ENCODE measurements at regions not wholly inside any gene's neighbourhood (a gene's known extent, or its start where the extent isn't known, plus 50 kb on each side); places are given as distances from the start of the nearest gene placed in this dataset.

- TF ChIP-seq NR2C2 (CRISPR knock-in tag; IDR thresholded peaks at IDR 0.05; ENCODE audit: borderline replicate concordance) (no peak), CTCF (CRISPR knock-in tag; IDR thresholded peaks at IDR 0.05) (0 out of 2 replicates have a peak, but pooled peaks have one; percentile 4), TBP (CRISPR knock-in tag; IDR thresholded peaks at IDR 0.05) (no peak), POLR2AphosphoS5 (IDR thresholded peaks at IDR 0.05; ENCODE audit: low read depth, low read length) (0 out of 2 replicates have a peak, but pooled peaks have one; percentile 26), ETS1 (CRISPR knock-in tag; IDR thresholded peaks at IDR 0.05) (no peak), MYNN (CRISPR knock-in tag; IDR thresholded peaks at IDR 0.05; ENCODE audit: low read depth) (no peak), ATM (IDR thresholded peaks at IDR 0.05; ENCODE audit: borderline replicate concordance) (no peak), ZNF331 (CRISPR knock-in tag; IDR thresholded peaks at IDR 0.05) (no peak), RFX1 (IDR thresholded peaks at IDR 0.05) (no peak), ZNF256 (CRISPR knock-in tag; conservative IDR thresholded peaks at IDR 0.05) (no peak), CHCHD3 (CRISPR knock-in tag; IDR thresholded peaks at IDR 0.05) (no peak), HNRNPL (IDR thresholded peaks at IDR 0.05; ENCODE audit: low read depth, low read length) (no peak), ZNF549 (CRISPR knock-in tag; IDR thresholded peaks at IDR 0.05) (no peak), TAF1 (CRISPR knock-in tag; IDR thresholded peaks at IDR 0.05) (peak; percentile 7; the same call in 1 of the 2 replicates)
These were observed 141.5 kb downstream of the VEGFA start for GRCh38 chr6:43911354-43912115.
